Iris pigment epithelial cell (primary cell): ENCODE measurements at regions not wholly inside any gene's neighbourhood (a gene's known extent, or its start where the extent isn't known, plus 50 kb on each side); places are given as distances from the start of the nearest gene placed in this dataset.

Experiments used
- DNase-seq: peaks from one replicate; pipeline ENCODE4 v3.0.0-alpha.2; 2011; ENCODE audit warnings: low read depth

DNA sequence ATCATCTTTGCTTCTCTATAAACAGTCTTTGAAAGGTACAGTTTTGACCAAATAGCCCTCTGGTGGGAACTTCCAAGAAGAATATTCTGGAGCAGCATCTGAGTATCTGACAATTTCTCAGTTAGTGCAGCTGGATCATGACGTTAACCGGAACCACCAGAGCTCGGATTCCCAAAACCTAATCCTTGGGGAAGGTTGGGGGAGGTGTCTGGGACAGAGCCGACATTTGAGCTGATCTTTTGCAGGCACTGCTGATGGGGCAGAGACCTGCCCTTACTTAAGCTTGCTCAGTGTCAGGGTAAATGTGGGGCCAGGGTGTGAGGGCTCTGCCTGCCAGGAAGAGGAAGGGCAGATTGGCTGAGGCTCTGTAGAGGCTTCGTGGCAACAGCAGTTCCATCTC lies 416.6 kb downstream of the DHX35 start:
- no peak for DNase-seq

DNA sequence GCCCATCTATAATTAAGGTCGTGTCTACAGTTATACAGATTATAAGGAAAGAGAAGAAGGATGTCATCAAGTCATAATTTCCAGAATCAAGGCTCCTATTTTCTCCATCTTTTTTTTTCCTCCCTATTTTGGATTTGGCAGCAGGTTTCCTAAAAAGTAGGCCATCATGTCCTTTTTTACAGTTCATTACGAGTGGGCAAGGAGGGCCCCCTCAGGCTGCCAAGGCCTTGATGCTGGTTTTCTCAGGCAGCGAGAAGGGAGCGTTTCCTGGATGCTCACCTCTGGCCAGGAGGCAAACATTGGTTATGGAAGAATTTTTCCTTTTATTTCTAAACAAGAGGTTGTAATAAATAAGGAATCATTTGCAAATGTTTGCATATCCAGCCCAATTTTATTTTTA lies 414.6 kb downstream of the DHX35 start:
- DNase-seq = no peak

DNA sequence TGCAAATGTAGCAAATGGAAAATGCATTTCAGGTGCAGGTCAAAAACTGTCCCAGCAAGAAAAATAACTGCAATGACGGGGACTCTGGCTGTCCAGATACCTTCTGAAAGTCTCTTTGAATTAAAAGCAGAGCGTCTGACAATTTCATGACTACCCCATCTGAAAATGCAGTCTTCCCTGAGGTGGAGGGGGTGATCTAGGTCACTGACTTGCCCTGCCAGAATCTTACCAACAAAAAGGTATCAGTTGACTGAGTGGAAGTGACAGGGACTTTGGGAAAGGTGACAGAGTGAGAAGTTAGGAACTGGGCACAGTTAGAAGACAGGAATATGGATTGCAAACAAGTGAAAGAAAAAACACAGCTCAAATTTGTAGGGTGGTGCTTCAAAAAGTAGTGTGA lies 402.2 kb downstream of the DHX35 start:
- DNase-seq = no peak

DNA sequence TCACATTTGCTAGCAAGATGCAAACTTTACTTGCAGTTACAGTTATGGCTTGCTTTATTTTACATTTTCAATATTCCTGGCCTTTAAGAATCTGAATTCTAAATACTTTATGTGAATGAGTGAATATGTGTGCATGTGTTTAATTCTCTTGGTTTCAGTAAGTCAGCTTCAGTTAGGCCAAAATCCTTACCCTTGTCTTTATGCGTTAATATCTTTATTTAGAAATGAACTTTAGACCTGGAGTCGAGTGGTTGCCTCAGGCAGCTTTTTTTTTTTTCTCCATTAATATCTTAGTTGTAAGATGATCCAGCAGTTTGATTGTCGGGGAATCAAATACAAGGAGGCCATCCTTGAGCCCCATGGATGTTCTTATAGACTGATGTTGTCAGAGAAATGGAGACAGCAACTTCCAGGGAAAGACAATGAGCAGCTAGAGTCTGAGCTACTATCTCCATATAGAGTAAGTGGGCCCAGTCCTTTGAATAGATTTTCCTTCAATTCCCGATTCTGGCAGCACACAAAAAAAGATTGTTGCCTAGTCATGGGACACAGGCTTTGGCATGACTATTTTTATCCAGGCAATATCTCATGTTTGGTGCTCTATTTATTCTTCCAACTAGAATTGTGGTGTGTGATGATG lies 398.0 kb downstream of the DHX35 start:
- DNase-seq = no peak

DNA sequence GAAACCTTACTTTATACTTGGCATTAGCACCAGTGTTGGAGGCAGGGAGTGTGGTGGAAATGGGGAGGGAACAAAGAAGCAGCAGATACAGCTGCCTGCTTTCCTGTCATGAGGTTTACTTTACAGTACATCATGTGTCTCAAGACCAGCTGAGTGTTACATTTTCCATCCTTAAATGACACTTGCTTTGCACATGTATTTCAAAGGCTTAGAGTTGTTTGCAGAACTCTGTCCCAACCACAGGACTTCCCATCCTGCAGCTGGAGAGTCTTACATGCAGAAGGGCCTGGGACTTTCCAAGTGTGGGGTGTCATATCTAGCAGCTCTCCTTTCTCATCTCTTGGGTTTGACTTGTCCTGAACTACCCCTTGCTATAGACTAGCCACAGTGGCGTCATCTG lies 395.9 kb downstream of the DHX35 start:
- DNase-seq = no peak

DNA sequence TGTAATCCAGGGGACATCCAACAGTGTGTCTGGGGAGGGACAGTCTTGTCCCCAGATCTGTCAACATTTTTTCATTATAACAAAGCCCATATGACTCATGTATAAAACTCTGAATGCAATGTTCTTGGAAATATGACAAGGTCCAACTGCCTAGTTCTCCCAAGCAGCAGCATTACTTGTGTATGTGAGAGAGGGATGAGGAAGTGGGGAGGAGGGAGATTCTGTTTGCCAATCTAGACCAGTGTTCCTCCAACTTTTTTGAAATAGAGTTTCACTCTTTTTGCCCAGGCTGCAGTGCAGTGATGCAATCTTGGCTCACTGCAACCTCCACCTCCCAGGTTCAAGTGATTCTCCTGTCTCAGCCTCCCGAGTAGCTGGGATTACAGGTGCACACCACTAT lies 394.8 kb downstream of the DHX35 start:
- DNase-seq = no peak

DNA sequence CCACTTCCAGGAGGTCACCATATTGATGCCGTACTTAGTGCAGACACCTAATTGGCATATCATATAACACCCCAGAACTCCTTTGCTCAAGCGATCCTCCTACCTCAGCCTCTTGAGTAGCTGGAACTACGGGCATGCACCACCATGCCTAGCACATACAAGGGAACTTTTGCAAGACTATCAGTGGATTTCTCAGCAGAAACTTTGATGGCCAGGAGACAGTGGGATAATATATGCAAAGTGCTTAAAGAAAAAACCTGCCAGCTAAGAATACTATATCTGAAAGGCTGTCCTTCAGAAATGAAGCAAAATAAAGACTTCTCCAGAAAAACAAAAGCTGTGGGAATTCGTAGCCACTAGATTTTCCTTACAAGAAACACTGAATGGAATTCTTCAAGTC lies 387.1 kb downstream of the DHX35 start:
- DNase-seq = no peak

DNA sequence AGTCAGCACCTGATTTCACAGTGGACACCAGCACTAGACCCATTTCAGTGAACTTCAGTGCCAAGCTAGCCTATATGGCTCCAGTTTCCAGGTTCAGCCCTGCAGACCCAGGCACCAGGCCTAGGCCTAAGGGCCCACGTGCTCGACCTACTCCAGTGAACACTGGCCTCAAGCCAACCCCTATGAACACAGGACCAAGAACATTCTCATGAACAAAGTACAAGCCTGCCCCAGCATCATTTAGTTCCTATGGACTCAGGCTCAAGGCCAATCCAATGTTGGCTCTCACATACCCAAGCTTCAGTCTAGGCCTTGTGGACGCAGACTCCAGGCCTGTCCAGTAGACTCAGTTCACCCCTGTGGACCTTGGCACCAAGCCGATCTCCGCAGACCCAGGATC lies 385.5 kb downstream of the DHX35 start:
- DNase-seq = no peak

DNA sequence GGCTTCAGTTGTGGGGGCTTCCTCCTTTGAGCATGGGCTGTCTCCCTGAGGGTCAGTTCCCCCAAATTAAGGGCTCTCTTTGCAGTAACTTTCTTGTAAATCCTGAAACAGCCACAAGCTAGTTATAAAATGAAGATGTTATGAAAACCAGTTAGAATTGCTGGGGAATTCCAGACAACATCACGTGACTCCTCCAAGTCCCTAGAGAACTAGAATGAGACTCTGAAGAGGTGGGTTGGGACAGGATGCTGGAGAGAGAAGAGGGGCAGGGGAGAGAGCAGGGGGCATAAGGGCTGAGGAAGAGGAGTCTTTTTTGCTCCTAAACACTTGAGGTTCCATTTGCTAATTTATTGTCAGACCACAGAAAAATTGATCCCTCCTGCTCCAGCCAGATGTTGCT lies 380.3 kb downstream of the DHX35 start:
- no peak for DNase-seq

DNA sequence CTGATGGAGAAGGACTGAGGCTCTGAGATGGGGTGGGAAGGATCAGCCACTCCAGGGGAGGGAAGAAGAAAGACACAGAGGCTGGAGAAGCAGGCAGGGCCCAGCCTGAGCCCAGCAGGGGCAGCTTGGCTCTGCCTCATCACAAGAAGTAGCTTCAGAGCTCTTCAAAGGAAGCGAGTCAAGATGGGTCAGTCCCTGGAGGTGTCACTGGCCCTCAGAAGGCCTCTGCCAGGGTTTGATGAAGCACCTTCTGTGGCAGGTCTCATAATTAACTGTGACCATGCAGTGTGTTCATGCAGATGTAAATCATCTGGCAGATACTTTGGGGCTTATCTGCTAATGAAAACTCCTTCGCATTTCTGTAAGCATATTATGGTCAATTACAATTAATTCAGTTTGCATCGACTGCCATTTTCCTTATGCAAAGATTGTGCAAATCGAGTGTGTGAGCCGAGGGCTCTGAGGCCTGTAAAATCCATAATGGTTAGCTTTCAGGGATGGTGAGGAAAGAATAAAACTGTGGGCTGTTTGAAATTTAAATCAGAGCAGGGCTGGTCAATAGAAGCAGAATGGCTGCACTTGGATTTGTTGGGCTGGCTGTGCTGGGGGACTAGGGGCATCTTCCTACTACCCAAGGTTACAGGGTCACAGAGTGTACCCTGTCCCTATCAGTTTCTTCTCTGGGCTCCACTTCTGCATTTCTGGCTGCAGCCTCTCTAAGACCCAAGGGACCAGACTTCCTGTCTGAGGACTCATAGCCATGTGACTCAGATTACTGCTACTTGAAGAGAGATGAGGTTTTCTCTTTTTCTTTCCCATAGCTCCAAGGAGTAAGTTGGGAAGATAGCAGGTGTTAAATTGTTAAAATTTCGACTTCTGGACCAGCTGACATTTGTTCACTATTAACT lies 376.6 kb downstream of the DHX35 start:
- DNase-seq = no peak

DNA sequence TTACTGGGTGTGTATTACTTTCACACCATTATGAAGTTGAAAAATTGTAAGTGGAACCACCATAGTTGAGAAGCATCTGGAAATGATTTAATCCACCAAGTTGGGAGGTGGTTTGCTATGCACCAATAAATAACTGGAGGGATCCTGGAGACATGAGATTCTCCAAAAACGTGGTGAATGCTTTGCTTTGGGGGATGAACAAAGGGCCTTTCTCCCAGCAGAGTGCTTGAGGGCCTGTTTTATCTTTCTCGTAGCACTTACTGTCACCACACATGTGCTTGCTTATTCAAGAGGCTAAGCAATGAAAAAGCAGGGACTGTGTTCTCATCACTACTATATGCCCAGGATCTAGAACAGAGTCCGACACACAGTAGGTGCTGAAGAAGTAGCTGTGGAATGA lies 371.1 kb downstream of the DHX35 start:
- DNase-seq = no peak

DNA sequence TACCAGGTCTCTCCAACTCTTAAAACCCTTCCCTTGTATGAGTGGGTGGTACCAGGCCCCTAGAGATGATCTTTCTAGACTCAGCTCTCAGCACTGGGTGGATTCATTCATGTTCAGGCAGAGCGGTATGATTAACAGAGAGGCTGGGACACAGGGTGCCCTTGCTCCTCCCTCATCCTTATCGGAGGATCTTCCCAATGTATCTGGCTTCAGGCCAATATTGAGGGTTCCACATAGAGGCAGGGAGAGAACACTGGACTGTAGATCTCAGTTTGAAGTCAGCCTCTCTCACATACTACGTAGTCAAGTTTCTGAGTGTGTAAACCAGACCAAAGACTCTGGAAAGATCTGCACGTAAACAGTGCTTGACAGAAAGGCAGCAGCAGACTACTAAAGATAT lies 366.2 kb downstream of the DHX35 start:
- DNase-seq = no peak

DNA sequence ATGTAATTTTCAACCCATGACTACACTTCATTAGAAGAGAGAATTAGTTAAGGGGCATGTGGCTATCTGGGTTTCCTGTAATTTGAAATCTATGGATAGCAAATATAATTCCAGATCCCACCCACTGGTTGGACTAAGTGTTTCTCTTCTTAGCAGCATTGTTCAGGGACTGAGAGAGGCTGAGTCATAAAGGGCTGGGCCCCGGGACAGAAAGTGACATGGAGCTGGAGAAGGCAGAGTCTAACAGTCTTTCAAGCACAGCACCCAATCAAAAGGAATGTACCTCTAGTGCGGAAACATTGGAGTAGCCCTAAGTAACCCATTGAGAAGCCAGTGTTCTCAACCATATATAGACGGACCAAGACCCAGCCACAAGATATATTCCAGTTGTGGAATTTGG lies 363.9 kb downstream of the DHX35 start:
- DNase-seq = no peak

DNA sequence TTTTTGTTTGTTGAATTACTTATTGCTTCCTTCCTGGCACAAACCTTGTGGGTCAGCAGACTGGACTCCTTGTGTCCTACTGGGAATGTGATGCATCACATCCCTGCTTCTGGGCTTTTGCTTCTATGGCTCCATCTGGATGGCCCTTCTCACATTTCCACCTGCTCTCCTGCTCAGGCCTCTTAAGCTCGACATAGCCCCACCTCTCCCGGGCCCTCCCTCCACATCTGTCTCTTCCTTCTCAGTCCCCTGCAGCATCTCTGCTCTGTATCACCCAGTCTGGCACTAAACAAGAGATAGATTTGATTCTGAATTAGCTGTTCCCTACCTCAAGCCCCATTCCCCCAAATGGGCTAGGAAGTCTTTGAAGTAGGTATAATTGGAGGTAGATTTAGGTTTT lies 356.8 kb downstream of the DHX35 start:
- DNase-seq = no peak

DNA sequence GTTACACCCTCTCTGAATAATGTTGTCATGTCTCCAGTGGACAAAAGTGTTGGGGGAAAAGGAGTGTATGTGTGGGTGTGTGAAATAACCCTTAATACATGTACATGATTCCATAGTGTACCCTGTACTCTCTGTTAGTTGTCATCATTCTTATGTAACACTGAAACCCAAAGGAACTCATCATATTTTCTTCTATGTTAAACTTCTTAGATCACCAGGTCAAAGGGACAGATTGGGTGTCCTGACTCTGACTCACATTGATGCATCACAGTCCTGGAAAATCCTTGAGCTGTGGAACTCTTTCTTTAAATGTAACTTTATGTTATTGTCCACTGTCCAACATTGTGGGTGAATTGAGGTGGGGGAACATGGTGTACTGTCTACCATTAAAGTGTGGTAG lies 350.5 kb downstream of the DHX35 start:
- no peak for DNase-seq

DNA sequence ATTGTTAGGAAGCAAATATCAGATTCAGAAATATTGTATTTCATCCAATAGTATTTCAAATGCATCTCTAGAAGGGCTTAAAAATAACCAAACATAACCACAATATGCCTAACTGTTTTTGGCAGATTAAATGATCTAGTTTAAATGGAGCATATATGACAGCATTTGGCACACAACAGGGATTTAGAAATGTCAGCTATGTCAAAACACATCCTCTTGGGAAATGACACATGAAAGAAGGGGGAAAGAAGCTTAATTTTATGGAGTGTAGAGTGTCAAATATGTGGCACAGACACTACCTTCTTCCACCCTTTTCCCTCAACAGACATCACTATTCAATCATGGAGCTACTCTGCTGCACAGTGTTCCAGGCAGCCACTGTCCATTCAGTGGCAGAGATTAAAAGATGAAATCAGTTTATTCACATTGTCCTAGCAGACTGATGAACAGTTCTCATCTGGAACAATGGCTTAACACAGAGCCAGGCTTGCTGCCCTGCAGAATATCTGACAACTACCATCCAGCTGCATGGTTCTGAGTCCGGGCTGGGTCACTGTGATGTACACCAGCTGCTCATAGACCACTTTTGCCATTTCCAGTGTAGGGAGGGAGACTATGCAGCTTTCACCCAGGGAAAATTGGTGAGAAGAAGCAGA lies 349.8 kb downstream of the DHX35 start:
- DNase-seq = no peak

DNA sequence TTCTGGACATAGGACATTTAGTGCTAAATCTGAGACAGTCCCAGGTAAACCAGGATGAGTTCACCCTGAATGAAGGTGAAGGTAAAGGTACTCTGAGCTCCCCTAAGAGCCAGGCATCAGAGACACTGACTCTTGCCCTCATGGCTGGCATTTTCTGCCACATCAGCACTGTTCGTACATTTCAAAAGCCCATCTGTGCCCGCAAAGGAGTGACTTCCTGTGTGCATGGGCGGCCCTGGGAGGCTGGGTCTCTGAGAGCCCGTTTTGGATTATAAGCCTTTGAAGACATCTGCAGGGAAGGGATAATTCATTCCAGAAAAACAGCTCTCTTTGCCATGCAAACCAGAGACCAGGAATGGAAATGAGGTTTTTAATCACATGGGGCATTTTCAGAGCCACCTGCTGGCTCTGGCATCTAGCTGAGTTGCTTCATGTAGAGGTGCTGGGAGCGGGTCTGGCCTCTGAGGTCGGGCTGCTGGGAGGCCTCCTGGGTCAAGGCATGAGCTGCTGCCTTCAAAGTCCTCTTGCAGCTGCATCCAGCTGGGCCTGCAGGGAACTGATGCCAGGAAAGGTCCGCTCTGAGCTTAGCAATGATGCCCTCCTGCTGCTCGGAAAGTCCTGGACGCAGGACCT lies 348.3 kb downstream of the DHX35 start:
- no peak for DNase-seq

DNA sequence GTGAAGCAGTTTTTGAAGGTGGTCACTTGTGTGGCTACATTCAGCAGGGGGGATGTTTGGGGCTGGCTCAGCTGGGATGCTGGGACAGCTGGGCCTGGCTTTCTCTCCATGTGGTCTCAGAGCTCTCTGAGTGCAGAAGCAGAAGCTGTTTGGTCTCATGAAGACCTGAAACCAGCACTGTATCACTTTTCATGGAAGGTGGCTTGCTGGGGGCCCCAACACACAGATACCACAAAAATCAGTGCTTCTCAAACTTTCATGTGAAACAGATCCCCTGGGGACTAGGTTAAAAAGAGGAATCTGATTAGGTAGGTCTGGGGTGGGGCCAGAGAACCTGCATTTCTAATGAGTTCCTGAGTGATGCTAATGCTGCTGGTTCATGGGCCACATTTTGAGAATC lies 347.3 kb downstream of the DHX35 start:
- no peak for DNase-seq

DNA sequence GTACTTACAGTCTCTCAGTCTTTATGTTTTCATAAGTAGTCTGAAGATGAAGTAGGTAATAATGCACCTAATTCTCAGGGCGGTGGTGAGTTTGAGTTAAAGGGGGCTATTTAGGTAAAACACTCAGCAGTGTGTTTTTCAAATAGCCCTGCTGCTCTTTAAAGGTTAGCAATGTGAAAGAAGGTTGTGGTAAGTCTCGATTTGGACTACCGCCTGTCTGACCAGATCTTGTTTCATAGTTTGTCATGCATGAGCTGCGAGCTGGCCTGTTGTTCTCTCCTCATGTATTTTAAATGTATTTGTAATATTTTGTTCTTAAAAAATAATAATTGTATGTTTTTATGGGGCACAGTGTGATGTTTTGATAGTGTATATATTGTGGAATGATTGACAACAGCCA lies 340.2 kb downstream of the DHX35 start:
- no peak for DNase-seq

DNA sequence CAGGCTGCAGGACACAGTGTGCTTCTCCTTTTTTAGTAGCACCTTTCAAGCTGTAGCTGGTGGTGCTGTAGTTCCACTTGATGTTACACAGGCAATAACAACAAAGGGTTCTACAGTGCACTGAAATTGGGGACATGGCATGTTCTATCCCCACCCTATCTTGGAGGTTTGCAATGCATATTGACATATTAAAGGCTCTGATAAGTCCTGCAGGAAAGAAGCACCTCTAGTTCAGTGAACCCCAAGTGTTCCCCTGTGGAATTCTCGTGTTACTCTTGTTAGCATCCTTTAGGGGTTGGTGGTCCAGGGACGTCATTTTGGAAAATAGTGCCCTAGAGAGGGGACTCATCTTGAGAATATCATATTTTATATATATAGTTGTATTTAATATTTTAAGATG lies 337.6 kb downstream of the DHX35 start:
- no peak for DNase-seq

DNA sequence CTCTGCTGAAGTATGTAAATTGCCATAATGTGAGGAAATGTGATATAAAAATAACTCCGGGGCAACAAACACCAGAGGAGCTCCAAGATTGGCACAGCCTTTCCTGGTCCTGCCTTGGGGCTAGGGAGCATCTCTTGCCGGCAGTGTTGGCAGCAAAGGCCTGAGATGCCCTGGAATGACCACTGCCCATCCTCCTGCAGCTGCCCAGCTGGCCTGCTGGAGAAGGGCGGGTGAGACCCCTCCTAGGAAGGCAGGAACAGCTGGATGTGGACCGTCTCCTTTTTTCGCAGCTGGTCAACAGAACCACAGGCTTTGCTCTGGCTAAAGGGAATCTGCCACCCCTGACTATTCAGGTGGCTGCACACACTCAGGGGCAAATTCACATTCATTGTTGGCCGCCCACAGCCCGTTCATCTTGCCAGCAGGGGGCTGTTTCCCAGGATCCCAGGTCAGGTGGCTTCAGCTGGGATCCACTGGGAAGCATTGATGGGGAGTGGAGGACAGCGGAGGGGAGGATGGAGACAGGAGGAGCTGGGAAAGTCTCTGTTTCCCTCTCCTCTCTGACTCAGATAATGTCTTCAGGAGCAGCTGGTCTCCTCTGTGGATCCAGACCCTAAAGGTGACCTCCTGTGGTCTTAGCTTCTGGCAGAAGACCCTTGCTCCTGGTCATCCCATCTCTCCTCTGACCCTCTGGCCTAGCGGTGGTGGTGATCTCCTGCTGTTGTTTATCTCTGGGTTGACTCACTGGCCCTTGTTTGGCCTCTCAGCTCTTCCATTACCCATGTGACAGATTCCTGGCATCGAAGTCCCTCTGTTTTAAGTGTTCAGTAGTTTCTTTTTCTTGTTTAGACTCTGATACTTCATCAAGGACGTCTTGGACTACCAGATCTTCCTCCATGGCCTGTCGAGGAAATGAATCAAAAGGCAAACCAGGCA lies 336.7 kb downstream of the DHX35 start:
- no peak for DNase-seq

DNA sequence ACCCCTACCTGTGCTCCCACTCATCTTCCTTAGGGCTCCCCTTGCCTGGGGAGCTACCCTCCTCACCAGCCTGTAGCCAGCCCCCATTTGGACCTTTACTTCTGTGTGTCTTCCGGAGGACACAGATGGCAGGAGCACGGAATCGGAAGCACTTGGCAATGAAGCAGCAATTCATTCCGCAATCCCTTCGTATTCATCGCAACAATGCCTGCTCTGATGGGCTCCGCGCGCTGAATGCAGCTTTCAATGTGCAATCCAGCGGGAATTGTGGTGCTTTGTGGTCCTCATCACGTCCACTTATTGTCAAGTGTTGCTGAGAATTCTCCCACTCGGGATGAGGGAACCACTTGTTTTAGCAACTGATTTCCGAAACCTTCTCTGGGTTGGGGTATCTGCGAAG lies 336.0 kb downstream of the DHX35 start:
- DNase-seq = no peak
